ENCODE measurements at regions not wholly inside any gene's neighbourhood (a gene's known extent, or its start where the extent isn't known, plus 50 kb on each side); places are given as distances from the start of the nearest gene placed in this dataset.

- Mint-ChIP-seq H3K36me3 (ENCODE audit: insufficient read depth, unreplicated experiment) (no peaks in the 10 kb centered on the region), H3K27ac (ENCODE audit: unreplicated experiment) (no peak overlapping the region), H3K27me3 (ENCODE audit: unreplicated experiment) (no peaks in the 10 kb centered on the region), H3K4me3 (ENCODE audit: low read depth, unreplicated experiment) (no peak overlapping the region), H3K4me1 (ENCODE audit: low read depth, unreplicated experiment) (peaks cover 40% of the 10 kb centered on the region), H3K9me3 (ENCODE audit: low read depth, unreplicated experiment) (peaks cover 2% of the 10 kb centered on the region)
- CTCF ChIA-PET = no interaction called here
- intact Hi-C loops (cut with micrococcal nuclease; ENCODE audit: unreplicated experiment) = loop anchor here (10.0 kb wide), 1 partner anchor 241 kb away; no protein-coding TSS in a partner anchor
- no peak for TF ChIP-seq CTCF (IDR thresholded peaks at IDR 0.05; ENCODE audit: unreplicated experiment)
- no TSS peak for BruUV-seq (replicated peaks)
- DNase-seq = no peak
Observed at GRCh38 chr3:20683910-20684309, 497.9 kb upstream of the SGO1 start.

GRCh38 chr3:20682573-20682972, 496.6 kb upstream of the SGO1 start:
- no peak for DNase-seq
- no peak for TF ChIP-seq CTCF (IDR thresholded peaks at IDR 0.05; ENCODE audit: unreplicated experiment)
- peaks cover 42% of the 10 kb centered on the region for H3K4me1 Mint-ChIP-seq (ENCODE audit: low read depth, unreplicated experiment)
- peaks cover 2% of the 10 kb centered on the region for H3K9me3 Mint-ChIP-seq (ENCODE audit: low read depth, unreplicated experiment)
- CTCF ChIA-PET = no interaction called here
- H3K27ac Mint-ChIP-seq (ENCODE audit: unreplicated experiment) = no peak overlapping the region
- H3K27me3 Mint-ChIP-seq (ENCODE audit: unreplicated experiment) = no peaks in the 10 kb centered on the region
- H3K36me3 Mint-ChIP-seq (ENCODE audit: insufficient read depth, unreplicated experiment) = no peaks in the 10 kb centered on the region
- intact Hi-C loops (cut with micrococcal nuclease; ENCODE audit: unreplicated experiment) = loop anchor here (10.0 kb wide), 1 partner anchor 242 kb away; no protein-coding TSS in a partner anchor
- BruUV-seq (replicated peaks) = no TSS peak
- no peak overlapping the region for H3K4me3 Mint-ChIP-seq (ENCODE audit: low read depth, unreplicated experiment)

DNA sequence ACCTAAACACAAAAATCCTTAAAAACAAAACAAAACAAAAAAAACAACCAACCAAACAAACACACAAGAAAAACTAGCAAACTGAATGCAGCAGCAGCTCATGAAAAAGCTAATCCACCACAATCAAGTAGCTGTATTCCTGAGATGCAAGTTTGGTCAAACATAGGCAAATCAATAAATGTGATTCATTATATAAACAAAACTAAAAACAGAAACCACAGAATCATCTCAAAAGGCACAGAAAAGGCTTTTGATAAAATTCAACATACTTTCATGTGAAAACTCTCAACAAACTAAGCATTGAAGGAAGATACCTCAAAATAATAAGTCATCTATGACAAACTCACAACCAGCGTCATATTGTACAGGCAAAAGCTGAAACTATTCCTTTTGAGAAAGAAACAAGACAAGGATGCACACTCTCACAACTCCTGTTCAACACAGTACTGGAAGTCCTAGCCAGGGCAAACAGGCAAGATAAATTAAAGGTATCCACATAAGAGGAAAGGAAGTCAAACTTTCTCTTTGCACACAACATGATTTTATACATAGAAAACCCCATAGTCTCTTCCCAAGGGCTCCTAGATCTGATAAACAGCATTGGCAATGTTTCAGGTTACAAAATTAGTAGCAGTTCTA, 495.1 kb upstream of the SGO1 start:
- Mint-ChIP-seq H3K4me1 (ENCODE audit: low read depth, unreplicated experiment) (peaks cover 44% of the 10 kb centered on the region), H3K9me3 (ENCODE audit: low read depth, unreplicated experiment) (no peaks in the 10 kb centered on the region), H3K36me3 (ENCODE audit: insufficient read depth, unreplicated experiment) (no peaks in the 10 kb centered on the region), H3K4me3 (ENCODE audit: low read depth, unreplicated experiment) (peak overlapping the region; percentile 15), H3K27ac (ENCODE audit: unreplicated experiment) (peak overlapping the region; percentile 50), H3K27me3 (ENCODE audit: unreplicated experiment) (no peaks in the 10 kb centered on the region)
- intact Hi-C loops (cut with micrococcal nuclease; ENCODE audit: unreplicated experiment) = loop anchor here (10.0 kb wide), 1 partner anchor 244 kb away; no protein-coding TSS in a partner anchor
- CTCF ChIA-PET = no interaction called here
- BruUV-seq (replicated peaks) = no TSS peak
- DNase-seq = no peak
- TF ChIP-seq CTCF (IDR thresholded peaks at IDR 0.05; ENCODE audit: unreplicated experiment) = no peak

GRCh38 chr3:20673866-20674265, 487.9 kb upstream of the SGO1 start:
- TF ChIP-seq CTCF (IDR thresholded peaks at IDR 0.05; ENCODE audit: unreplicated experiment) = no peak
- peaks cover 11% of the 10 kb centered on the region for H3K4me1 Mint-ChIP-seq (ENCODE audit: low read depth, unreplicated experiment)
- H3K27me3 Mint-ChIP-seq (ENCODE audit: unreplicated experiment) = no peaks in the 10 kb centered on the region
- BruUV-seq (replicated peaks) = no TSS peak
- intact Hi-C loops (cut with micrococcal nuclease; ENCODE audit: unreplicated experiment) = no loop called here
- no peak for DNase-seq
- H3K4me3 Mint-ChIP-seq (ENCODE audit: low read depth, unreplicated experiment) = no peak overlapping the region
- H3K36me3 Mint-ChIP-seq (ENCODE audit: insufficient read depth, unreplicated experiment) = no peaks in the 10 kb centered on the region
- CTCF ChIA-PET = no interaction called here
- H3K9me3 Mint-ChIP-seq (ENCODE audit: low read depth, unreplicated experiment) = peaks cover 3% of the 10 kb centered on the region
- no peak overlapping the region for H3K27ac Mint-ChIP-seq (ENCODE audit: unreplicated experiment)

Data from Calu3 (cell line).